SK-N-SH (cell line): ENCODE measurements at regions not wholly inside any gene's neighbourhood (a gene's known extent, or its start where the extent isn't known, plus 50 kb on each side); places are given as distances from the start of the nearest gene placed in this dataset.
A peak's percentile ranks its signal among the peaks of the same experiment; 100 is the strongest.

Experiments
- CTCF ChIA-PET: fragments of 300-600, 350-600 bp; formaldehyde crosslinking; extraction: SDS; loops from one replicate; lab custom pipeline; 2021; lab: Yijun Ruan, JAX
- POLR2A ChIA-PET: fragments of 350-600 bp; sonication (Branson Sonifier 250); formaldehyde crosslinking; extraction: SDS; loops from one replicate; lab custom pipeline; 2020; ENCODE audit warnings: antibody characterized with exemption, inconsistent platforms; lab: Yijun Ruan, JAX
- DNase-seq: peaks from one replicate; pipeline ENCODE4 v3.0.0; 2012
- H2AFZ ChIP-seq: fragments of 200-600 bp; sonication (generic); 2 replicates; pipeline ENCODE4 v1.8.1; 2016; ENCODE audit warnings: antibody characterized with exemption, mild to moderate bottlenecking, low read depth
- H3F3A ChIP-seq: fragments of 200-600 bp; sonication (generic); replicated peaks from 2 replicates; pipeline ENCODE3; 2016; ENCODE audit warnings: antibody characterized with exemption, mild to moderate bottlenecking; ENCODE audit not compliant: insufficient read depth
- H3K27ac ChIP-seq, 2 experiments: fragments of 200-500 bp in 1 of 2; fragments of 200-600 bp in 1 of 2; sonication (Bioruptor generic) in 1 of 2; sonication (generic), shearing (Covaris generic) in 1 of 2; 2 replicates each; pipeline versions ENCODE4 v1.5.1 to v1.6.1; 2014 to 2016; ENCODE audit warnings: low read depth in 2 of 2, inconsistent platforms in 1 of 2, low read length in 1 of 2, mild to moderate bottlenecking in 1 of 2, mixed read lengths in 1 of 2
- H3K27me3 ChIP-seq: fragments of 200-600 bp; sonication (generic), shearing (Covaris generic); 2 replicates; pipeline ENCODE4 v1.6.1; 2016; ENCODE audit warnings: mixed run types; ENCODE audit not compliant: insufficient read depth
- H3K36me3 ChIP-seq, 2 experiments: fragments of 200-500 bp in 1 of 2; fragments of 200-600 bp in 1 of 2; sonication (Bioruptor generic) in 1 of 2; sonication (generic) in 1 of 2; replicated peaks in 1 of 2; 2 replicates each; pipeline versions ENCODE3 to v1.5.1; 2014 to 2016; ENCODE audit warnings: low read length in 1 of 2, mild to moderate bottlenecking in 1 of 2; ENCODE audit not compliant: insufficient read depth in 2 of 2, control insufficient read depth in 1 of 2
- H3K4me1 ChIP-seq, 2 experiments: fragments of 200-500 bp in 1 of 2; fragments of 200-600 bp in 1 of 2; sonication (Bioruptor generic) in 1 of 2; sonication (generic), shearing (Covaris generic) in 1 of 2; 2 replicates each; pipeline versions ENCODE4 v1.5.1 to v1.6.1; 2014 to 2016; ENCODE audit warnings: low read depth in 1 of 2, low read length in 1 of 2, mixed run types in 1 of 2; ENCODE audit not compliant: insufficient read depth in 2 of 2, control insufficient read depth in 1 of 2
- H3K4me2 ChIP-seq: fragments of 200-600 bp; sonication (generic), shearing (Covaris generic); 2 replicates; pipeline ENCODE4 v1.6.1; 2017; ENCODE audit warnings: mixed run types
- H3K4me3 ChIP-seq, 2 experiments: fragments of 200-500 bp in 1 of 2; fragments of 200-600 bp in 1 of 2; sonication (Bioruptor generic) in 1 of 2; sonication (generic), shearing (Covaris generic) in 1 of 2; 2 replicates each; pipeline versions ENCODE4 v1.5.1 to v1.8.1; 2014 to 2016; ENCODE audit warnings: low read depth in 2 of 2, inconsistent platforms in 1 of 2, low read length in 1 of 2, mild to moderate bottlenecking in 1 of 2, mixed read lengths in 1 of 2, moderate library complexity in 1 of 2
- H3K79me2 ChIP-seq: fragments of 200-600 bp; sonication (generic); 2 replicates; pipeline ENCODE4 v1.8.1; 2017; ENCODE audit warnings: mild to moderate bottlenecking; ENCODE audit not compliant: insufficient read depth
- H3K9ac ChIP-seq: fragments of 200-600 bp; sonication (generic); 2 replicates; pipeline ENCODE4 v1.6.1; 2017; ENCODE audit warnings: mixed run types
- H3K9me2 ChIP-seq: fragments of 200-600 bp; sonication (generic); 2 replicates; pipeline ENCODE4 v1.6.1; 2017; ENCODE audit warnings: mixed run types
- H3K9me3 ChIP-seq: fragments of 200-600 bp; sonication (generic); 2 replicates; pipeline ENCODE4 v1.6.1; 2017; ENCODE audit warnings: mixed run types, mild to moderate bottlenecking, moderate library complexity
- H4K20me1 ChIP-seq: fragments of 200-600 bp; sonication (generic); 2 replicates; pipeline ENCODE4 v1.6.1; 2017; ENCODE audit warnings: mild to moderate bottlenecking, mixed run types; ENCODE audit not compliant: insufficient read depth
- CHD2 ChIP-seq: fragments of 150-350 bp; IDR thresholded peaks from 2 replicates; pipeline ENCODE4 v1.6.1; 2018; ENCODE audit warnings: low read length; ENCODE audit not compliant: partially characterized antibody
- CTCF ChIP-seq: fragments of 200-600 bp; sonication (generic); IDR thresholded peaks from 2 replicates; pipeline ENCODE4 v1.6.1; 2017; ENCODE audit warnings: antibody characterized with exemption, mild to moderate bottlenecking, moderate library complexity
- EP300 ChIP-seq, 2 experiments: IDR thresholded peaks; 2 replicates each; pipeline versions ENCODE4 v1.4.0 to v1.6.1; 2012; ENCODE audit warnings: borderline replicate concordance in 1 of 2, low read depth in 1 of 2, low read length in 1 of 2
- EZH2phosphoT487 ChIP-seq: fragments of 200-600 bp; sonication (generic); IDR thresholded peaks from 2 replicates; pipeline ENCODE4 v1.6.1; 2017; ENCODE audit warnings: low read depth, mixed run types, mild to moderate bottlenecking, antibody characterized with exemption, moderate library complexity, borderline replicate concordance
- GABPA ChIP-seq: IDR thresholded peaks from 2 replicates; pipeline ENCODE4 v1.4.0; 2012; ENCODE audit warnings: low read depth, mild to moderate bottlenecking
- IRF3 ChIP-seq: fragments of 150-350 bp; IDR thresholded peaks from 2 replicates; pipeline ENCODE4 v1.6.1; 2016; ENCODE audit warnings: mild to moderate bottlenecking, low read depth, low read length
- MAX ChIP-seq: IDR thresholded peaks from 2 replicates; pipeline ENCODE4 v1.4.0; 2012; ENCODE audit warnings: low read depth
- MEF2A ChIP-seq: IDR thresholded peaks from 2 replicates; pipeline ENCODE4 v1.4.0; 2012; ENCODE audit warnings: low read depth, borderline replicate concordance
- PBX3 ChIP-seq: IDR thresholded peaks from 2 replicates; pipeline ENCODE4; 2012
- POLR2AphosphoS5 ChIP-seq: IDR thresholded peaks from 2 replicates; pipeline ENCODE4 v1.6.1; 2012; ENCODE audit warnings: low read depth, low read length
- RAD21 ChIP-seq: IDR thresholded peaks from 2 replicates; pipeline ENCODE4 v1.6.1; 2012; ENCODE audit warnings: mild to moderate bottlenecking, low read length
- RXRA ChIP-seq: IDR thresholded peaks from 2 replicates; pipeline ENCODE4 v1.4.0; 2012; ENCODE audit warnings: low read depth, mild to moderate bottlenecking, borderline replicate concordance
- SMC3 ChIP-seq: IDR thresholded peaks from 2 replicates; pipeline ENCODE4 v1.6.1; 2012; ENCODE audit warnings: low read depth, low read length, improper control_type of control experiment
- TAF1 ChIP-seq: IDR thresholded peaks from 2 replicates; pipeline ENCODE4 v1.6.1; 2012; ENCODE audit warnings: low read depth, mild to moderate bottlenecking, low read length, moderate library complexity, borderline replicate concordance
- TCF12 ChIP-seq: IDR thresholded peaks from 2 replicates; pipeline ENCODE4 v1.4.0; 2012
- TEAD4 ChIP-seq: IDR thresholded peaks from 2 replicates; pipeline ENCODE4 v1.4.0; 2012; ENCODE audit warnings: mild to moderate bottlenecking, borderline replicate concordance; ENCODE audit not compliant: insufficient read depth
- USF1 ChIP-seq: IDR thresholded peaks from 2 replicates; pipeline ENCODE4 v1.4.0; 2012; ENCODE audit warnings: low read depth, borderline replicate concordance
- USF2 ChIP-seq: fragments of 150-350 bp; IDR thresholded peaks from 2 replicates; pipeline ENCODE4 v1.6.1; 2017; ENCODE audit warnings: antibody characterized with exemption, low read length, low read depth, borderline replicate concordance
- ZBTB33 ChIP-seq: IDR thresholded peaks from 2 replicates; pipeline ENCODE4 v1.4.0; 2012; ENCODE audit warnings: low read depth, borderline replicate concordance
- WGBS: methylation state at CpG from one replicate; pipeline ENCODE4 v1.1.6; 2017; ENCODE audit warnings: low lambda C conversion rate; 5-methylcytosine and 5-hydroxymethylcytosine counted together

GRCh38 chr16:35391328-35391727, 1931.9 kb downstream of the TP53TG3F start:
- 18% methylated on average over 10 of the region's 10 CpGs for WGBS
- no peaks in the 10 kb centered on the region for H4K20me1 ChIP-seq
- no peaks in the 10 kb centered on the region for H3K79me2 ChIP-seq
- no peaks in the 10 kb centered on the region for H3K27me3 ChIP-seq
- H3K4me1 ChIP-seq: peaks cover 0 to 2% of the 10 kb centered on the region in 2 experiments; a peak in 2 of 4 replicates
- H3K4me3 ChIP-seq: peak overlapping the region in 1 of 2 experiments; percentile 12; a peak in 1 of 4 replicates
- H3K9me2 ChIP-seq: no peaks in the 10 kb centered on the region
- H3K4me2 ChIP-seq: peak overlapping the region; percentile 65; the same call in 1 of the 2 replicates
- H3K9me3 ChIP-seq: no peaks in the 10 kb centered on the region
- H3K36me3 ChIP-seq: no peaks in the 10 kb centered on the region
- POLR2A ChIA-PET: no interaction called here
- peak; percentile 33 for DNase-seq
- CTCF ChIA-PET: interaction anchor here (0.5 to 7.2 kb wide), 44 partner anchors 8 to 209 kb away, joined by 3 to 40 read pairs (median 4); no protein-coding TSS in a partner anchor
- no peak for TF ChIP-seq MAX
- TF ChIP-seq POLR2AphosphoS5: no peak
- no peak for TF ChIP-seq EZH2phosphoT487
- TF ChIP-seq IRF3: no peak
- TF ChIP-seq CHD2: no peak
- TF ChIP-seq CTCF: peak; percentile 89
- TF ChIP-seq TCF12: no peak
- peak; percentile 88 for TF ChIP-seq SMC3
- TF ChIP-seq PBX3: no peak
- TF ChIP-seq RXRA: no peak
- TF ChIP-seq EP300 (IDR thresholded peaks at IDR 0.05; ENCODE audit: borderline replicate concordance in 1 of 2, low read depth in 1 of 2, low read length in 1 of 2): no peak
- TF ChIP-seq GABPA: no peak
- TF ChIP-seq MEF2A: no peak
- TF ChIP-seq TEAD4: no peak
- no peak for TF ChIP-seq ZBTB33
- TF ChIP-seq USF1: no peak
- no peak for TF ChIP-seq TAF1
- TF ChIP-seq USF2: no peak
- TF ChIP-seq RAD21: peak; percentile 93
- no peak overlapping the region for H3K27ac ChIP-seq
- peak overlapping the region; percentile 58; the same call in 1 of the 2 replicates for H2AFZ ChIP-seq
- no peak overlapping the region for H3K9ac ChIP-seq
- H3F3A ChIP-seq: no peaks in the 10 kb centered on the region
